Lower leg skin (tissue), 3 donors: ENCODE measurements at regions not wholly inside any gene's neighbourhood (a gene's known extent, or its start where the extent isn't known, plus 50 kb on each side); places are given as distances from the start of the nearest gene placed in this dataset.

ENCODE experiments used
- POLR2A ChIP-seq, 2 donors: fragments of 450-650 bp; IDR thresholded peaks; one replicate each; pipeline ENCODE4 v1.6.1; 2016 to 2017; ENCODE audit warnings: antibody characterized with exemption in 2 of 2, mild to moderate bottlenecking in 1 of 2, moderate library complexity in 1 of 2
- TF ChIP-seq, protein P1 (sequence below), 3 donors: fragments of 450-650 bp; IDR thresholded peaks; one replicate each; pipeline ENCODE4 v1.5.1; 2016; ENCODE audit warnings: antibody characterized with exemption in 3 of 3, mild to moderate bottlenecking in 3 of 3, moderate library complexity in 2 of 3

DNA sequence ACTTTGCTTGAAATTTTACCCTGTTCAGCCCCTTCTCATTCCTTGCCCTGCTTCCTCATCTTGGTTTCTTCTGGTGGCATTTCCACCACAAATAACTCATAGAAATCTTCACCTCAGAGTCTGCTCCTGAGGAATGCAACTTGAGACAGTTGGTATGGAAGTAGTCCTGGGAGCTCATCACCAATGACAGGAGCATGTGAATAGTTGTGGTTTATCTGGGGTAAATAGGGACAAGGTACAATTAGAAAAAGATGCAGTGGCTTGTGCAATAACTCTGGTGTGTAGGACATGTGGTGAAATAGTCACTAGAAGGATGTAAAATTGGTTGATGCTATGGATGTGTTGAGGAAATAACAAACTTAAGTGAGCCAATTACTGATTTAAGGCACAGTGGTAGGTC lies 72.7 kb upstream of the CHRNA7 start:
- TF ChIP-seq, protein P1, sequence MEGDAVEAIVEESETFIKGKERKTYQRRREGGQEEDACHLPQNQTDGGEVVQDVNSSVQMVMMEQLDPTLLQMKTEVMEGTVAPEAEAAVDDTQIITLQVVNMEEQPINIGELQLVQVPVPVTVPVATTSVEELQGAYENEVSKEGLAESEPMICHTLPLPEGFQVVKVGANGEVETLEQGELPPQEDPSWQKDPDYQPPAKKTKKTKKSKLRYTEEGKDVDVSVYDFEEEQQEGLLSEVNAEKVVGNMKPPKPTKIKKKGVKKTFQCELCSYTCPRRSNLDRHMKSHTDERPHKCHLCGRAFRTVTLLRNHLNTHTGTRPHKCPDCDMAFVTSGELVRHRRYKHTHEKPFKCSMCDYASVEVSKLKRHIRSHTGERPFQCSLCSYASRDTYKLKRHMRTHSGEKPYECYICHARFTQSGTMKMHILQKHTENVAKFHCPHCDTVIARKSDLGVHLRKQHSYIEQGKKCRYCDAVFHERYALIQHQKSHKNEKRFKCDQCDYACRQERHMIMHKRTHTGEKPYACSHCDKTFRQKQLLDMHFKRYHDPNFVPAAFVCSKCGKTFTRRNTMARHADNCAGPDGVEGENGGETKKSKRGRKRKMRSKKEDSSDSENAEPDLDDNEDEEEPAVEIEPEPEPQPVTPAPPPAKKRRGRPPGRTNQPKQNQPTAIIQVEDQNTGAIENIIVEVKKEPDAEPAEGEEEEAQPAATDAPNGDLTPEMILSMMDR (IDR thresholded peaks at IDR 0.05) = no peak
- no peak for TF ChIP-seq POLR2A (IDR thresholded peaks at IDR 0.05)
